CD14-positive monocyte (primary cell): ENCODE measurements at regions not wholly inside any gene's neighbourhood (a gene's known extent, or its start where the extent isn't known, plus 50 kb on each side); places are given as distances from the start of the nearest gene placed in this dataset.

Source experiments
- DNase-seq, 3 donors: peaks; one replicate each; pipeline ENCODE4 v3.0.0-alpha.2; 2011 to 2022
- H2AFZ ChIP-seq: 2 replicates; pipeline ENCODE4 v1.6.0; 2012; ENCODE audit warnings: mild to moderate bottlenecking, low read depth, low read length, inconsistent platforms; ENCODE audit not compliant: insufficient read depth, poor library complexity, severe bottlenecking
- H3K27ac ChIP-seq, 2 donors: 1 replicate in 1 of 2; 2 replicates in 1 of 2; pipeline ENCODE4 v1.5.1; 2012 to 2013; ENCODE audit warnings: low read length in 2 of 2, control low read depth in 1 of 2, inconsistent platforms in 1 of 2, low read depth in 1 of 2, mild to moderate bottlenecking in 1 of 2
- H3K27me3 ChIP-seq, 2 donors: one replicate each; pipeline versions ENCODE4 v1.6.0 to v1.6.1; 2011 to 2013; ENCODE audit warnings: low read length in 2 of 2; ENCODE audit not compliant: control insufficient read depth in 2 of 2, insufficient read depth in 2 of 2
- H3K36me3 ChIP-seq, 2 donors: replicated peaks in 1 of 2; 1 replicate in 1 of 2; 2 replicates in 1 of 2; pipeline versions ENCODE4 v1.5.1 to v1.6.1; 2012 to 2013; ENCODE audit warnings: low read length in 2 of 2, control low read depth in 1 of 2, inconsistent platforms in 1 of 2, mild to moderate bottlenecking in 1 of 2; ENCODE audit not compliant: insufficient read depth in 2 of 2, control insufficient read depth in 1 of 2
- H3K4me1 ChIP-seq, 2 donors: 1 replicate in 1 of 2; 2 replicates in 1 of 2; pipeline versions ENCODE4 v1.5.1 to v1.6.1; 2012 to 2013; ENCODE audit warnings: low read length in 2 of 2, control low read depth in 1 of 2, inconsistent platforms in 1 of 2, mild to moderate bottlenecking in 1 of 2, moderate library complexity in 1 of 2; ENCODE audit not compliant: insufficient read depth in 2 of 2, control insufficient read depth in 1 of 2
- H3K4me2 ChIP-seq: replicated peaks from 2 replicates; pipeline ENCODE3; 2012; ENCODE audit warnings: low read length, moderate library complexity, mild to moderate bottlenecking; ENCODE audit not compliant: poor library complexity, severe bottlenecking; ENCODE audit errors: extremely low read depth
- H3K4me3 ChIP-seq, 3 experiments: fragments of 200-600 bp in 1 of 3; sonication (generic) in 1 of 3; replicated peaks in 1 of 3; 1 replicate in 2 of 3; 2 replicates in 1 of 3; pipeline ENCODE4 v1.5.1; 2011 to 2013; ENCODE audit warnings: low read length in 3 of 3, mild to moderate bottlenecking in 3 of 3, control low read depth in 2 of 3, low read depth in 2 of 3, inconsistent platforms in 1 of 3, moderate library complexity in 1 of 3
- H3K79me2 ChIP-seq: 2 replicates; pipeline ENCODE4 v1.6.0; 2012; ENCODE audit warnings: mild to moderate bottlenecking, control low read depth, inconsistent platforms, low read length, moderate library complexity; ENCODE audit not compliant: insufficient read depth
- H3K9ac ChIP-seq: 2 replicates; pipeline ENCODE4 v1.6.0; 2017; ENCODE audit warnings: low read length, mild to moderate bottlenecking; ENCODE audit not compliant: insufficient read depth, poor library complexity, severe bottlenecking
- H3K9me3 ChIP-seq, 2 donors: replicated peaks in 1 of 2; 1 replicate in 1 of 2; 2 replicates in 1 of 2; pipeline versions ENCODE4 v1.5.1 to v1.6.1; 2012 to 2013; ENCODE audit warnings: low read length in 2 of 2, control low read depth in 1 of 2; ENCODE audit not compliant: control insufficient read depth in 1 of 2, insufficient read depth in 1 of 2
- H4K20me1 ChIP-seq: 2 replicates; pipeline ENCODE4 v1.6.0; 2012; ENCODE audit warnings: mild to moderate bottlenecking, low read length, control low read depth, moderate library complexity; ENCODE audit not compliant: insufficient read depth
- H3K27ac Mint-ChIP-seq, 7 donors: one replicate each; pipeline ENCODE4 v1.8.0; 2020; ENCODE audit warnings: mild to moderate bottlenecking in 7 of 7, mixed read lengths in 7 of 7, moderate library complexity in 6 of 7, inconsistent platforms in 2 of 7
- H3K27me3 Mint-ChIP-seq, 3 donors: one replicate each; pipeline ENCODE4 v1.8.0; 2021 to 2022; ENCODE audit warnings: low read depth in 3 of 3, mild to moderate bottlenecking in 3 of 3, mixed read lengths in 3 of 3, moderate library complexity in 3 of 3, inconsistent platforms in 1 of 3
- H3K36me3 Mint-ChIP-seq, 2 donors: one replicate each; pipeline ENCODE4 v1.8.0; 2020; ENCODE audit warnings: mixed read lengths in 2 of 2, inconsistent platforms in 1 of 2, mild to moderate bottlenecking in 1 of 2
- H3K4me1 Mint-ChIP-seq: one replicate; pipeline ENCODE4 v1.8.0; 2020; ENCODE audit warnings: mild to moderate bottlenecking, mixed read lengths
- H3K4me3 Mint-ChIP-seq, 2 donors: one replicate each; pipeline ENCODE4 v1.8.0; 2020; ENCODE audit warnings: mild to moderate bottlenecking in 2 of 2, mixed read lengths in 2 of 2, moderate library complexity in 1 of 2
- H3K9me3 Mint-ChIP-seq, 7 donors: one replicate each; pipeline ENCODE4 v1.8.0; 2020 to 2022; ENCODE audit warnings: mixed read lengths in 7 of 7, mild to moderate bottlenecking in 6 of 7, moderate library complexity in 6 of 7, inconsistent platforms in 2 of 7
- CTCF ChIP-seq: fragments of 200-600 bp; IDR thresholded peaks from one replicate; pipeline ENCODE4 v1.8.0; 2022; ENCODE audit warnings: antibody characterized with exemption, mild to moderate bottlenecking
- WGBS: methylation state at CpG from one replicate; pipeline ENCODE4 v1.1.5; 2013; ENCODE audit warnings: missing lambda C conversion rate; ENCODE audit not compliant: insufficient coverage; 5-methylcytosine and 5-hydroxymethylcytosine counted together
- intact Hi-C, 2 donors: fragments of 100-400 bp; cut with micrococcal nuclease; formaldehyde crosslinking; loops; one replicate each; pipeline versions ENCODE4 v1.15.0 to v1.15.1; 2023

DNA sequence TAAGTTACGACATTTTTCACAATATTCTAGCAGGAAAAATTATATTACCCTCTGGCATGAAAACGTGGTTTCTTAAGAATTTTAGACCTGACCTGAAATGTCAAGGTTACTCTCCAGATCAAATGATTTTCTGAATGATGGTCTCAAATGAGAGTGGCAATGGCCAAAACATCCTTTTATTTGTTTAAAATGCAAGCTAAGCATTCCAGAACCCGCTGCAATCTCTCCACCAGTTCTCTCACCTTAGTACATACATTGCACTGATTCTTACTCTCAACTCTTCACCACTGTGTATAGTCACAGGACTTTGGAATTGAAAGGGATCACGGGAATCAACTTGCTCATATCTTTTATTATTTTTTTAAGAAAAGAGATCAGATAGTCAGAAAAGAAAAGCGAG, 391.6 kb upstream of the LRATD1 start:
- no peak overlapping the region for H3K9ac ChIP-seq
- H3K4me2 ChIP-seq = no peak overlapping the region
- intact Hi-C loops = no loop called here
- Mint-ChIP-seq H3K27me3 (no peaks in the 10 kb centered on the region), H3K4me3 (no peak overlapping the region), H3K27ac (no peak overlapping the region), H3K36me3 (no peaks in the 10 kb centered on the region), H3K9me3 (peaks cover 0 to 16% (median 2%) of the 10 kb centered on the region in 7 donors), H3K4me1 (no peaks in the 10 kb centered on the region)
- no peak overlapping the region for H2AFZ ChIP-seq
- TF ChIP-seq CTCF = no peak
- H3K27me3 ChIP-seq = no peaks in the 10 kb centered on the region
- no peak overlapping the region for H3K4me3 ChIP-seq
- no peak for DNase-seq
- peaks cover 7 to 8% of the 10 kb centered on the region in 2 donors for H3K9me3 ChIP-seq
- no peaks in the 10 kb centered on the region for H3K4me1 ChIP-seq
- H3K79me2 ChIP-seq = no peaks in the 10 kb centered on the region
- no peaks in the 10 kb centered on the region for H3K36me3 ChIP-seq
- H3K27ac ChIP-seq = no peak overlapping the region
- WGBS = no CpG with 5 or more reads among the region's 5 CpGs
- no peaks in the 10 kb centered on the region for H4K20me1 ChIP-seq

DNA sequence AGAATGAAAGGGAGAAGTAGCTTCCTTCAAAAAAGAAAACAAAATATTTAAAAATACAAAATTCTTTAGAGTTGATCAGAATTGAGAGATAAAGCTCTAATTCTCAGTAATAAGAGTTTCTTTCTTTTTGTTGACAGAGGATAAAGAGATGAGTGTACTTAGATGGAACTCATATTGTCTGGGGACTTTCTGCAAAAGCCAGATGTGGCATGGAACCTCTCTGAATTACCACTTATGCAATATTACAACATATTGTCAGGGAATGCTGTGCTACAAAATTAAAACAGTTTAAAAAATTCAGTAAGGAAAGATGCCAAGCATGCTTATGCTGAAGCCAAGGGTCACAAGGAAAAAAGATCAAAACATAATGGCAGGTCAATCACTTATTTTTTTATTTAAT, 386.6 kb upstream of the LRATD1 start:
- peaks cover 0 to 16% (median 2%) of the 10 kb centered on the region in 7 donors for H3K9me3 Mint-ChIP-seq
- no peaks in the 10 kb centered on the region for H3K4me1 Mint-ChIP-seq
- Histone ChIP-seq H3K9me3 (peaks cover 7 to 8% of the 10 kb centered on the region in 2 donors), H3K4me3 (no peak overlapping the region), H3K79me2 (no peaks in the 10 kb centered on the region), H3K4me1 (no peaks in the 10 kb centered on the region), H3K36me3 (no peaks in the 10 kb centered on the region), H3K4me2 (no peak overlapping the region), H4K20me1 (no peaks in the 10 kb centered on the region), H3K9ac (no peak overlapping the region), H3K27me3 (no peaks in the 10 kb centered on the region), H3K27ac (no peak overlapping the region), H2AFZ (no peak overlapping the region)
- no peaks in the 10 kb centered on the region for H3K36me3 Mint-ChIP-seq
- H3K27ac Mint-ChIP-seq = no peak overlapping the region
- intact Hi-C loops = no loop called here
- H3K4me3 Mint-ChIP-seq = no peak overlapping the region
- peaks cover 0 to 2% (median 0%) of the 10 kb centered on the region in 3 donors for H3K27me3 Mint-ChIP-seq
- TF ChIP-seq CTCF = no peak
- DNase-seq = no peak
